A673 (cell line): ENCODE measurements at regions not wholly inside any gene's neighbourhood (a gene's known extent, or its start where the extent isn't known, plus 50 kb on each side); places are given as distances from the start of the nearest gene placed in this dataset.

Experiments
- BruUV-seq: library from RNA; stranded (reverse); fragments of 400-500 nt; replicated peaks from 2 replicates; lab custom pipeline; 2021; lab: Mats Ljungman, UMichigan
- CTCF ChIA-PET: fragments of 300-600 bp; sonication (Branson Sonifier 250); formaldehyde crosslinking; loops from one replicate; lab custom pipeline; 2022; ENCODE audit warnings: antibody characterized with exemption; lab: Charles Lee
- POLR2A ChIA-PET: fragments of 300-600 bp; sonication (Branson Sonifier 250); formaldehyde crosslinking; loops from one replicate; lab custom pipeline; 2022; ENCODE audit warnings: antibody characterized with exemption; ENCODE audit not compliant: low non-redundant PET; lab: Charles Lee
- DNase-seq: peaks from one replicate; pipeline ENCODE4 v3.0.0-alpha.2; 2015; ENCODE audit warnings: low spot score
- H3K27ac ChIP-seq: fragments of 200-600 bp; sonication (generic); 2 replicates; pipeline ENCODE4 v1.5.1; 2016; ENCODE audit warnings: mixed run types, low read depth, mild to moderate bottlenecking, mixed read lengths, antibody characterized with exemption, low read length; ENCODE audit not compliant: poor library complexity, severe bottlenecking
- H3K27me3 ChIP-seq: fragments of 200-600 bp; sonication (generic); replicated peaks from 2 replicates; pipeline ENCODE4 v1.6.1; 2017; ENCODE audit warnings: mixed run types, low read depth, mild to moderate bottlenecking, mixed read lengths, antibody characterized with exemption, low read length; ENCODE audit not compliant: insufficient read depth, poor library complexity
- H3K36me3 ChIP-seq: fragments of 200-600 bp; sonication (generic); 2 replicates; pipeline ENCODE4 v1.6.1; 2016; ENCODE audit warnings: mixed run types, mild to moderate bottlenecking, mixed read lengths, antibody characterized with exemption, low read length; ENCODE audit not compliant: insufficient read depth, poor library complexity, severe bottlenecking
- H3K4me1 ChIP-seq: fragments of 200-600 bp; sonication (generic); 2 replicates; pipeline ENCODE4 v1.6.1; 2017; ENCODE audit warnings: mixed run types, mild to moderate bottlenecking, mixed read lengths, antibody characterized with exemption, low read length; ENCODE audit not compliant: insufficient read depth, poor library complexity, severe bottlenecking
- H3K4me3 ChIP-seq: fragments of 200-600 bp; sonication (generic); 2 replicates; pipeline ENCODE4 v1.5.1; 2016; ENCODE audit warnings: low read depth, mixed run types, mild to moderate bottlenecking, mixed read lengths, low read length; ENCODE audit not compliant: poor library complexity, severe bottlenecking
- H3K9me3 ChIP-seq: fragments of 200-600 bp; sonication (generic); 2 replicates; pipeline ENCODE4 v1.6.1; 2016; ENCODE audit warnings: mixed run types, low read depth, mild to moderate bottlenecking, mixed read lengths, antibody characterized with exemption, low read length; ENCODE audit not compliant: poor library complexity, severe bottlenecking
- CTCF ChIP-seq: fragments of 300-800, 200-600 bp; sonication (generic); conservative IDR thresholded peaks from 2 replicates; pipeline ENCODE4 v1.5.1; 2017; ENCODE audit warnings: low read depth, mild to moderate bottlenecking, antibody characterized with exemption, low read length, moderate library complexity, mixed read lengths
- EZH2 ChIP-seq: fragments of 200-600 bp; sonication (generic); IDR thresholded peaks from 2 replicates; pipeline ENCODE4 v1.6.1; 2017; ENCODE audit warnings: borderline replicate concordance, low read depth, mild to moderate bottlenecking, mixed read lengths, antibody characterized with exemption, low read length; ENCODE audit not compliant: poor library complexity, severe bottlenecking
- intact Hi-C: fragments of 100-400 bp; cut with micrococcal nuclease; formaldehyde crosslinking; loops from one replicate; pipeline ENCODE4 v1.10.0; 2022; ENCODE audit not compliant: unreplicated experiment

DNA sequence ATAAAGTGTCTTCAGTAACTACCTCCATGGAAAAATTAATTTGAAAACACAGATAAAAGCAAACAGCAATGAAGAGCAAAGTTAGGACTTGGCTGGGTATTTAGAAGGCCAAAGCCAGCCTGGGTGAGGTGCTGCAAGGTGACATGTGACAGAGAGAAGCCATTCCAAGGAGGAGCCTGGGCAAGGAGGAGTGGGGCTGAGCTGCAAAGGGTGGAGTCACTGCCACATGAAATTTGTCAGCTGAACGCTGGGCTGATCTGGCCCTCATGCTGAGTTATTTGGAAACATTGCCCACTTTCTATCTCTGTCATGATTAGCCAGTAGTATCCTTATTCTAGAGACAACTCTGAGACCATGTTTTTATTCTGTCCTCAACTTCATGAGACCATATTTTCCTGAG is 76.3 kb downstream of the PERP start:
- CTCF ChIA-PET, result no interaction called here
- intact Hi-C loops, result no loop called here

GRCh38 chr6:138031417-138031816 is 75.8 kb downstream of the PERP start:
- Histone ChIP-seq H3K27me3 (peaks cover 3% of the 10 kb centered on the region), H3K9me3 (no peaks in the 10 kb centered on the region), H3K36me3 (no peaks in the 10 kb centered on the region), H3K27ac (no peak overlapping the region), H3K4me3 (no peak overlapping the region), H3K4me1 (no peaks in the 10 kb centered on the region)
- POLR2A ChIA-PET, result no interaction called here
- no TSS peak for BruUV-seq
- CTCF ChIA-PET, result no interaction called here
- no peak for DNase-seq
- intact Hi-C loops, result no loop called here
- TF ChIP-seq CTCF (no peak), EZH2 (no peak)

More for the DNA sequence above, 76.3 kb downstream of the PERP start:
- DNase-seq, result no peak
- Histone ChIP-seq H3K4me3 (no peak overlapping the region), H3K27ac (no peak overlapping the region), H3K36me3 (no peaks in the 10 kb centered on the region), H3K4me1 (no peaks in the 10 kb centered on the region), H3K27me3 (peaks cover 3% of the 10 kb centered on the region), H3K9me3 (no peaks in the 10 kb centered on the region)
- no peak for TF ChIP-seq CTCF
- no peak for TF ChIP-seq EZH2
- POLR2A ChIA-PET, result interaction anchor here (0.6 kb wide), 1 partner anchor 308 kb away, joined by 4 read pairs; no protein-coding TSS in a partner anchor
- no TSS peak for BruUV-seq

DNA sequence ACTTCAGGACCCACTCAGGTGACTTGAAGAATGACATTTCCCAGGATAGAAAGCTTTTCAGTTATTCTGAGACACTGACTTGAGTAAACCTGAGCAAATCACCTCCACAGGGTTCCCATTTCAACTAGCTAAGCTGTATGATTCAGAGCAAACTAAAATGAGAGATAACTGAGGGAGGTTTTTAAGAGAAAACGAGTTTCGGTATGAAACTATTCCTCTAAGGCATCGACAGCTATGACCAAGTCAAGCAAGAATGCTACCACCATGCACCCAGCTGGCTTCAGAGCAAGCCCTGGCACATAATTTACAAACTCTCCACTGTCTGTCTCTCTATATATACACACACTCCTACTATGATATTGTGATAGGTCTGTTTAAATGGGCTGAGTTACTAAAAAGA is 75.4 kb downstream of the PERP start:
- CTCF ChIA-PET, result no interaction called here
- Histone ChIP-seq H3K9me3 (no peaks in the 10 kb centered on the region), H3K4me1 (no peaks in the 10 kb centered on the region), H3K36me3 (no peaks in the 10 kb centered on the region), H3K4me3 (no peak overlapping the region), H3K27me3 (peaks cover 3% of the 10 kb centered on the region), H3K27ac (no peak overlapping the region)
- DNase-seq, result no peak
- intact Hi-C loops, result no loop called here
- BruUV-seq, result no TSS peak
- no peak for TF ChIP-seq EZH2
- POLR2A ChIA-PET, result no interaction called here

- ChIA-PET CTCF (no interaction called here), POLR2A (no interaction called here)
- BruUV-seq, result no TSS peak
- TF ChIP-seq EZH2, result no peak
- no peak for TF ChIP-seq CTCF
- Histone ChIP-seq H3K36me3 (no peaks in the 10 kb centered on the region), H3K27me3 (peaks cover 3% of the 10 kb centered on the region), H3K9me3 (no peaks in the 10 kb centered on the region), H3K4me3 (no peak overlapping the region), H3K27ac (no peak overlapping the region), H3K4me1 (no peaks in the 10 kb centered on the region)
- DNase-seq, result no peak
- intact Hi-C loops, result no loop called here
These were observed 74.6 kb downstream of the PERP start for GRCh38 chr6:138032571-138032970.
